ENCODE measurements at regions not wholly inside any gene's neighbourhood (a gene's known extent, or its start where the extent isn't known, plus 50 kb on each side); places are given as distances from the start of the nearest gene placed in this dataset.

- H3K14ac ChIP-seq (ENCODE audit: low read length): no peak overlapping the region
- no peak overlapping the region for H2BK12ac ChIP-seq (ENCODE audit: low read length)
- no peak overlapping the region for H4K8ac ChIP-seq (ENCODE audit: low read depth, low read length)
- H2BK15ac ChIP-seq (ENCODE audit: low read length): no peak overlapping the region
- H2AFZ ChIP-seq (ENCODE audit: low read length): no peak overlapping the region
- peaks cover 0 to 3% (median 0%) of the 10 kb centered on the region in 3 experiments for H3K27me3 ChIP-seq (ENCODE audit: control insufficient read depth in 3 of 3, insufficient read depth in 3 of 3, low read depth in 1 of 3, low read length in 3 of 3)
- H4K91ac ChIP-seq (ENCODE audit: low read depth, low read length, poor library complexity): no peak overlapping the region
- H3K4me3 ChIP-seq (ENCODE audit: low read length in 2 of 2): no peak overlapping the region
- H2AK5ac ChIP-seq (ENCODE audit: low read depth, low read length): no peak overlapping the region
- H3K4ac ChIP-seq (ENCODE audit: low read length): no peak overlapping the region
- WGBS, 2 donors (ENCODE audit: extremely low coverage in 2 of 2, insufficient read length in 2 of 2, insufficient replicate concordance in 1 of 2): no CpG with 5 or more reads among the region's 4 CpGs
- H3K36me3 ChIP-seq (replicated peaks in 1 of 2; ENCODE audit: control insufficient read depth in 2 of 2, insufficient read depth in 2 of 2, low read length in 2 of 2): no peaks in the 10 kb centered on the region
- no peak for DNase-seq (ENCODE audit: low spot score)
- H3K9ac ChIP-seq (ENCODE audit: low read depth, low read length, poor library complexity): no peak overlapping the region
- H3K9me3 ChIP-seq (replicated peaks in 1 of 2; ENCODE audit: control insufficient read depth in 2 of 2, insufficient read depth in 1 of 2, low read depth in 1 of 2, low read length in 2 of 2): no peaks in the 10 kb centered on the region
- H3K4me2 ChIP-seq (ENCODE audit: insufficient read depth, low read length, poor library complexity, severe bottlenecking): no peak overlapping the region
- H3K4me1 ChIP-seq (ENCODE audit: control insufficient read depth in 2 of 2, insufficient read depth in 1 of 2, low read depth in 1 of 2, low read length in 2 of 2): peaks cover 2 to 4% of the 10 kb centered on the region in 2 donors
- H3K18ac ChIP-seq (ENCODE audit: low read length): no peak overlapping the region
- H3K27ac ChIP-seq (replicated peaks; ENCODE audit: low read length): no peak overlapping the region
- H2BK120ac ChIP-seq (ENCODE audit: low read depth, low read length): no peak overlapping the region
- H3K23ac ChIP-seq (ENCODE audit: low read depth, low read length, poor library complexity): no peak overlapping the region
- no peaks in the 10 kb centered on the region for H3K79me1 ChIP-seq (ENCODE audit: low read depth, low read length)
- no peak overlapping the region for H2BK5ac ChIP-seq (ENCODE audit: low read length)
Measured at GRCh38 chr6:21355638-21356037, 237.9 kb upstream of the SOX4 start.

- H2AK5ac ChIP-seq (ENCODE audit: low read depth, low read length): peak overlapping the region; percentile 70
- H4K8ac ChIP-seq (ENCODE audit: low read depth, low read length): no peak overlapping the region
- whole genome bisulfite sequencing, 2 donors (ENCODE audit: extremely low coverage in 2 of 2, insufficient read length in 2 of 2, insufficient replicate concordance in 1 of 2): no CpG with 5 or more reads among the region's 8 CpGs
- peaks cover 0 to 3% (median 0%) of the 10 kb centered on the region in 3 experiments for H3K27me3 ChIP-seq (ENCODE audit: control insufficient read depth in 3 of 3, insufficient read depth in 3 of 3, low read depth in 1 of 3, low read length in 3 of 3)
- no peak overlapping the region for H3K4me2 ChIP-seq (ENCODE audit: insufficient read depth, low read length, poor library complexity, severe bottlenecking)
- H3K27ac ChIP-seq (replicated peaks; ENCODE audit: low read length): no peak overlapping the region
- peak overlapping the region; percentile 83 for H3K14ac ChIP-seq (ENCODE audit: low read length)
- H3K9me3 ChIP-seq (replicated peaks in 1 of 2; ENCODE audit: control insufficient read depth in 2 of 2, insufficient read depth in 1 of 2, low read depth in 1 of 2, low read length in 2 of 2): no peaks in the 10 kb centered on the region
- no peak overlapping the region for H2BK120ac ChIP-seq (ENCODE audit: low read depth, low read length)
- no peaks in the 10 kb centered on the region for H3K79me1 ChIP-seq (ENCODE audit: low read depth, low read length)
- H3K18ac ChIP-seq (ENCODE audit: low read length): peak overlapping the region; percentile 15
- H3K4me3 ChIP-seq (ENCODE audit: low read length in 2 of 2): no peak overlapping the region
- peak overlapping the region; percentile 63 for H2BK5ac ChIP-seq (ENCODE audit: low read length)
- H2BK15ac ChIP-seq (ENCODE audit: low read length): no peak overlapping the region
- no peak overlapping the region for H2AFZ ChIP-seq (ENCODE audit: low read length)
- H3K23ac ChIP-seq (ENCODE audit: low read depth, low read length, poor library complexity): peak overlapping the region; percentile 10
- H3K36me3 ChIP-seq (replicated peaks in 1 of 2; ENCODE audit: control insufficient read depth in 2 of 2, insufficient read depth in 2 of 2, low read length in 2 of 2): no peaks in the 10 kb centered on the region
- H2BK12ac ChIP-seq (ENCODE audit: low read length): no peak overlapping the region
- no peak for DNase-seq (ENCODE audit: low spot score)
- peaks cover under 1 to 2% of the 10 kb centered on the region in 2 donors for H3K4me1 ChIP-seq (ENCODE audit: control insufficient read depth in 2 of 2, insufficient read depth in 1 of 2, low read depth in 1 of 2, low read length in 2 of 2)
- no peak overlapping the region for H4K91ac ChIP-seq (ENCODE audit: low read depth, low read length, poor library complexity)
- no peak overlapping the region for H3K9ac ChIP-seq (ENCODE audit: low read depth, low read length, poor library complexity)
- no peak overlapping the region for H3K4ac ChIP-seq (ENCODE audit: low read length)
Measured at GRCh38 chr6:21357262-21357661, 236.3 kb upstream of the SOX4 start.

DNA sequence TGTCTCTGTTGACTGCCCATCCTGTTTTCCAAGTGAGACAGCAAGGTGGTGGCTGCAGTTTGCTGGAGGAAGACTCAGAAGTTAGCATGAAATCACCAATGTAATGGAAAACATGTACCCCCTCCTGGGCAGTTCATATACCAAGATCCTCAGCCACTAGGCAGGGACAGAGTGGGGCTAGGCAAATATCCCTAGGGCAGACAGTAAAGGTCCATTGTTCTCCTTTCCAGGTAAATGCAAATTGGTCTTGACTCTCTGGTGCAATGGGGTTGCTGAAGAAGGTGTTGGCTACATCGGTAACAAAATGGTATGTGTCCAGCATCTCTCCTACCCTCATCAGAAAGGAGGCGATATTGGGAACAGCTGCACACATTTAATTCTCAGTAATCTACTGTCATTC is 233.6 kb upstream of the SOX4 start:
- no peak overlapping the region for H3K23ac ChIP-seq (ENCODE audit: low read depth, low read length, poor library complexity)
- H3K4ac ChIP-seq (ENCODE audit: low read length): no peak overlapping the region
- no peak overlapping the region for H4K91ac ChIP-seq (ENCODE audit: low read depth, low read length, poor library complexity)
- no peak overlapping the region for H2AFZ ChIP-seq (ENCODE audit: low read length)
- H2BK12ac ChIP-seq (ENCODE audit: low read length): no peak overlapping the region
- no peaks in the 10 kb centered on the region for H3K79me1 ChIP-seq (ENCODE audit: low read depth, low read length)
- no peak overlapping the region for H3K18ac ChIP-seq (ENCODE audit: low read length)
- H2BK15ac ChIP-seq (ENCODE audit: low read length): no peak overlapping the region
- no peak for DNase-seq (ENCODE audit: low spot score)
- H3K9ac ChIP-seq (ENCODE audit: low read depth, low read length, poor library complexity): no peak overlapping the region
- no peak overlapping the region for H2BK120ac ChIP-seq (ENCODE audit: low read depth, low read length)
- no peak overlapping the region for H3K4me2 ChIP-seq (ENCODE audit: insufficient read depth, low read length, poor library complexity, severe bottlenecking)
- H3K9me3 ChIP-seq (replicated peaks in 1 of 2; ENCODE audit: control insufficient read depth in 2 of 2, insufficient read depth in 1 of 2, low read depth in 1 of 2, low read length in 2 of 2): no peaks in the 10 kb centered on the region
- no peak overlapping the region for H2AK5ac ChIP-seq (ENCODE audit: low read depth, low read length)
- H3K27ac ChIP-seq (replicated peaks; ENCODE audit: low read length): no peak overlapping the region
- no peak overlapping the region for H4K8ac ChIP-seq (ENCODE audit: low read depth, low read length)
- no peaks in the 10 kb centered on the region for H3K4me1 ChIP-seq (ENCODE audit: control insufficient read depth in 2 of 2, insufficient read depth in 1 of 2, low read depth in 1 of 2, low read length in 2 of 2)
- no peak overlapping the region for H2BK5ac ChIP-seq (ENCODE audit: low read length)
- no peaks in the 10 kb centered on the region for H3K36me3 ChIP-seq (replicated peaks in 1 of 2; ENCODE audit: control insufficient read depth in 2 of 2, insufficient read depth in 2 of 2, low read length in 2 of 2)
- no peak overlapping the region for H3K14ac ChIP-seq (ENCODE audit: low read length)
- peaks cover 0 to 3% (median 0%) of the 10 kb centered on the region in 3 experiments for H3K27me3 ChIP-seq (ENCODE audit: control insufficient read depth in 3 of 3, insufficient read depth in 3 of 3, low read depth in 1 of 3, low read length in 3 of 3)
- H3K4me3 ChIP-seq (ENCODE audit: low read length in 2 of 2): no peak overlapping the region
- WGBS, 2 donors (ENCODE audit: extremely low coverage in 2 of 2, insufficient read length in 2 of 2, insufficient replicate concordance in 1 of 2): no CpG with 5 or more reads among the region's 2 CpGs

- Histone ChIP-seq H3K4ac (ENCODE audit: low read length) (no peak overlapping the region), H3K27ac (replicated peaks; ENCODE audit: low read length) (no peak overlapping the region), H2BK120ac (ENCODE audit: low read depth, low read length) (no peak overlapping the region), H3K27me3 (ENCODE audit: control insufficient read depth in 3 of 3, insufficient read depth in 3 of 3, low read depth in 1 of 3, low read length in 3 of 3) (peaks cover 0 to 3% (median 0%) of the 10 kb centered on the region in 3 experiments), H3K36me3 (replicated peaks in 1 of 2; ENCODE audit: control insufficient read depth in 2 of 2, insufficient read depth in 2 of 2, low read length in 2 of 2) (no peaks in the 10 kb centered on the region), H4K8ac (ENCODE audit: low read depth, low read length) (no peak overlapping the region), H2BK5ac (ENCODE audit: low read length) (peak overlapping the region; percentile 8), H2AK5ac (ENCODE audit: low read depth, low read length) (no peak overlapping the region), H4K91ac (ENCODE audit: low read depth, low read length, poor library complexity) (no peak overlapping the region), H3K9ac (ENCODE audit: low read depth, low read length, poor library complexity) (no peak overlapping the region), H3K23ac (ENCODE audit: low read depth, low read length, poor library complexity) (no peak overlapping the region), H3K4me1 (ENCODE audit: control insufficient read depth in 2 of 2, insufficient read depth in 1 of 2, low read depth in 1 of 2, low read length in 2 of 2) (no peaks in the 10 kb centered on the region), H2BK15ac (ENCODE audit: low read length) (no peak overlapping the region), H2BK12ac (ENCODE audit: low read length) (no peak overlapping the region), H3K18ac (ENCODE audit: low read length) (no peak overlapping the region), H3K79me1 (ENCODE audit: low read depth, low read length) (no peaks in the 10 kb centered on the region), H2AFZ (ENCODE audit: low read length) (no peak overlapping the region), H3K4me3 (ENCODE audit: low read length in 2 of 2) (no peak overlapping the region), H3K14ac (ENCODE audit: low read length) (no peak overlapping the region), H3K9me3 (replicated peaks in 1 of 2; ENCODE audit: control insufficient read depth in 2 of 2, insufficient read depth in 1 of 2, low read depth in 1 of 2, low read length in 2 of 2) (no peaks in the 10 kb centered on the region), H3K4me2 (ENCODE audit: insufficient read depth, low read length, poor library complexity, severe bottlenecking) (no peak overlapping the region)
- no peak for DNase-seq (ENCODE audit: low spot score)
- WGBS, 2 donors (ENCODE audit: extremely low coverage in 2 of 2, insufficient read length in 2 of 2, insufficient replicate concordance in 1 of 2): no CpG with 5 or more reads among the region's 6 CpGs
Measured at GRCh38 chr6:21360336-21360735, 233.2 kb upstream of the SOX4 start.

Measured in neuronal stem cell (in vitro differentiated cells).